SH-SY5Y (cell line): ENCODE measurements at regions not wholly inside any gene's neighbourhood (a gene's known extent, or its start where the extent isn't known, plus 50 kb on each side); places are given as distances from the start of the nearest gene placed in this dataset.

Source experiments
- GATA2 ChIP-seq: IDR thresholded peaks from 2 replicates; pipeline ENCODE4 v1.6.1; 2011; ENCODE audit warnings: mild to moderate bottlenecking, low read depth, low read length
- GATA3 ChIP-seq: IDR thresholded peaks from 2 replicates; pipeline ENCODE4 v1.6.1; 2011; ENCODE audit warnings: low read depth, mild to moderate bottlenecking, low read length, moderate library complexity

GRCh38 chr10:128871671-128872231 is 595.3 kb upstream of the MGMT start:
- TF ChIP-seq GATA3 (no peak), GATA2 (no peak)
